ENCODE measurements at regions not wholly inside any gene's neighbourhood (a gene's known extent, or its start where the extent isn't known, plus 50 kb on each side); places are given as distances from the start of the nearest gene placed in this dataset.

DNA sequence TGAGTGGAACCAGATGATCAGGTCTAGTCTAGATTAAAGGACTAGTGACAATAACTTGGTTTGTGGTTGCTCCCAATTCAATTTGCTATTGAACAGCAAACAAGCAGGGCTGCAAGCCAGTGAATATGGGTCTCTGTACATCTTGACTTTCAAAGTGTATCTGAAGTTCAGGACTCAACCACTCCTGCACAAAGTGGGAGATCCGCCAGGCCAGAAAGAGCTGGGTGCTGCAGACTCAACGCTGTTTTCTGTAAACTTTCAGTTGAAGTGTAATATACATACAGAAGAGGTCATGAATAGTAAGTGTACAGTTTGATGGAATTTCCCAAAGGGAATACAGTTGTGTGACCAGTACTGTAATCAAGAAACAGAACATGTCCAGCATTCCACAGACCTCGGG, 416.6 kb downstream of the RPS24 start:
- Histone ChIP-seq H3K27me3 (replicated peaks in 1 of 4; ENCODE audit: control extremely low read depth in 1 of 4, control insufficient read depth in 3 of 4, insufficient read depth in 4 of 4, low read length in 3 of 4) (peaks cover 0 to 6% (median 0%) of the 10 kb centered on the region in 4 experiments), H3K4me3 (ENCODE audit: control extremely low read depth in 1 of 5, extremely low read depth in 1 of 5, insufficient read depth in 1 of 5, low read depth in 2 of 5, low read length in 4 of 5) (no peak overlapping the region), H3K4me2 (replicated peaks; ENCODE audit: low read depth, low read length, poor library complexity, severe bottlenecking) (no peak overlapping the region), H3K27ac (ENCODE audit: low read length in 2 of 2) (no peak overlapping the region), H3K9me3 (ENCODE audit: control extremely low read depth in 1 of 3, control insufficient read depth in 2 of 3, insufficient read depth in 1 of 3, low read length in 2 of 3) (peaks cover 0 to 4% (median 0%) of the 10 kb centered on the region in 3 donors), H2AFZ (ENCODE audit: insufficient read depth, low read depth, low read length, poor library complexity, severe bottlenecking) (no peak overlapping the region), H4K20me1 (ENCODE audit: control insufficient read depth, insufficient read depth, low read length, poor library complexity, severe bottlenecking) (no peaks in the 10 kb centered on the region), H3K4me1 (ENCODE audit: control insufficient read depth in 2 of 2, insufficient read depth in 2 of 2, low read length in 2 of 2) (no peaks in the 10 kb centered on the region), H3K79me2 (ENCODE audit: control insufficient read depth, insufficient read depth, low read length) (no peaks in the 10 kb centered on the region), H3K36me3 (replicated peaks in 1 of 2; ENCODE audit: control extremely low read depth in 1 of 2, control insufficient read depth in 1 of 2, extremely low read depth in 1 of 2, insufficient read depth in 2 of 2, low read length in 1 of 2) (no peaks in the 10 kb centered on the region), H3K9ac (ENCODE audit: low read length) (no peak overlapping the region)
- H3K4me3 Mint-ChIP-seq: no peak overlapping the region
- intact Hi-C loops (cut with micrococcal nuclease): no loop called here
- ChIA-PET CTCF (no interaction called here), POLR2A (no interaction called here)
- DNase-seq (no peak), ATAC-seq (ENCODE audit: low read depth) (no peak)
- H3K9me3 Mint-ChIP-seq (ENCODE audit: insufficient read depth): no peaks in the 10 kb centered on the region
- peaks cover 26% of the 10 kb centered on the region for H3K27me3 Mint-ChIP-seq
- TF ChIP-seq EZH2 (IDR thresholded peaks at IDR 0.05; ENCODE audit: borderline replicate concordance, insufficient read depth, low read depth, low read length, poor library complexity, severe bottlenecking): no peak
- TF ChIP-seq, protein P1, sequence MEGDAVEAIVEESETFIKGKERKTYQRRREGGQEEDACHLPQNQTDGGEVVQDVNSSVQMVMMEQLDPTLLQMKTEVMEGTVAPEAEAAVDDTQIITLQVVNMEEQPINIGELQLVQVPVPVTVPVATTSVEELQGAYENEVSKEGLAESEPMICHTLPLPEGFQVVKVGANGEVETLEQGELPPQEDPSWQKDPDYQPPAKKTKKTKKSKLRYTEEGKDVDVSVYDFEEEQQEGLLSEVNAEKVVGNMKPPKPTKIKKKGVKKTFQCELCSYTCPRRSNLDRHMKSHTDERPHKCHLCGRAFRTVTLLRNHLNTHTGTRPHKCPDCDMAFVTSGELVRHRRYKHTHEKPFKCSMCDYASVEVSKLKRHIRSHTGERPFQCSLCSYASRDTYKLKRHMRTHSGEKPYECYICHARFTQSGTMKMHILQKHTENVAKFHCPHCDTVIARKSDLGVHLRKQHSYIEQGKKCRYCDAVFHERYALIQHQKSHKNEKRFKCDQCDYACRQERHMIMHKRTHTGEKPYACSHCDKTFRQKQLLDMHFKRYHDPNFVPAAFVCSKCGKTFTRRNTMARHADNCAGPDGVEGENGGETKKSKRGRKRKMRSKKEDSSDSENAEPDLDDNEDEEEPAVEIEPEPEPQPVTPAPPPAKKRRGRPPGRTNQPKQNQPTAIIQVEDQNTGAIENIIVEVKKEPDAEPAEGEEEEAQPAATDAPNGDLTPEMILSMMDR (IDR thresholded peaks at IDR 0.05): no peak
- no peak overlapping the region for H3K27ac Mint-ChIP-seq
- WGBS (ENCODE audit: insufficient coverage): 79% methylated on average over 2 of the region's 3 CpGs
- H3K4me1 Mint-ChIP-seq: no peaks in the 10 kb centered on the region

DNA sequence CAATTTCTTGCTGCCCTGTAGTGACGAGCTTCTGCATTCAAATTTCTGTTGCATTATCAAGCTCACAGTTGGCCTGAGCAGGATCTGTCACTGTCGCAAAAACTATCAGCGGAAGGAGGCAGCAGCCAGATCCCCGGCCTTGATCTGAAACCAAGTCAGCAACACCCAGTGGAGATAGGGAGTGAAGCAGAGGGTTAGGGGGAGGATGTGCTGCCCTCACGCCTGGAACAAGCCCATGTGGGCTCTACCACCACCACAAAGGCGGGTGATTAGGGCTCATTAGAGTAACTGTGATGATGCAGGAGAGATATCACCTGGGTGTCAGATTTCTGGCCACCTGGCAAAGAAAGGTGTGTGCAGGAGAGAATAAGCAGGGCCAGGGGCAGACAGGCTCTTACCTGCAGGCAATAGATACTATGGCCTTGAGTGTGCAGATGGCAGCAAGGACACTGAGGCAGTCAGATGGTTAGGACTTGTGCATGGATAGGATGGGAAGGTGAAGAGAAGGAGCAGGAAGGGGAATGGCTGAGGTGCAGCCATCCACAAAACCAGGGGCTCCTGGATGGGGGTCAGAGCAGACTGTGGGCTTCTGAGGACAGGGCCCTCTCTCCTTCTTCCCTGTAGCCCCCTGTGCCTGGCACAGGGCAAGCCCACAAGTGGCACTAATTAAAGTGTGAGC, 417.3 kb downstream of the RPS24 start:
- Mint-ChIP-seq H3K9me3 (ENCODE audit: insufficient read depth) (no peaks in the 10 kb centered on the region), H3K4me1 (no peaks in the 10 kb centered on the region), H3K27ac (no peak overlapping the region), H3K4me3 (no peak overlapping the region), H3K27me3 (peaks cover 23% of the 10 kb centered on the region)
- Histone ChIP-seq H3K4me3 (ENCODE audit: control extremely low read depth in 1 of 5, extremely low read depth in 1 of 5, insufficient read depth in 1 of 5, low read depth in 2 of 5, low read length in 4 of 5) (no peak overlapping the region), H3K9me3 (ENCODE audit: control extremely low read depth in 1 of 3, control insufficient read depth in 2 of 3, insufficient read depth in 1 of 3, low read length in 2 of 3) (peaks cover 0 to 4% (median 0%) of the 10 kb centered on the region in 3 donors), H2AFZ (ENCODE audit: insufficient read depth, low read depth, low read length, poor library complexity, severe bottlenecking) (no peak overlapping the region), H3K27me3 (replicated peaks in 1 of 4; ENCODE audit: control extremely low read depth in 1 of 4, control insufficient read depth in 3 of 4, insufficient read depth in 4 of 4, low read length in 3 of 4) (peaks cover 0 to 6% (median 0%) of the 10 kb centered on the region in 4 experiments), H3K4me1 (ENCODE audit: control insufficient read depth in 2 of 2, insufficient read depth in 2 of 2, low read length in 2 of 2) (no peaks in the 10 kb centered on the region), H3K27ac (ENCODE audit: low read length in 2 of 2) (no peak overlapping the region), H4K20me1 (ENCODE audit: control insufficient read depth, insufficient read depth, low read length, poor library complexity, severe bottlenecking) (no peaks in the 10 kb centered on the region), H3K79me2 (ENCODE audit: control insufficient read depth, insufficient read depth, low read length) (no peaks in the 10 kb centered on the region), H3K4me2 (replicated peaks; ENCODE audit: low read depth, low read length, poor library complexity, severe bottlenecking) (no peak overlapping the region), H3K36me3 (replicated peaks in 1 of 2; ENCODE audit: control extremely low read depth in 1 of 2, control insufficient read depth in 1 of 2, extremely low read depth in 1 of 2, insufficient read depth in 2 of 2, low read length in 1 of 2) (no peaks in the 10 kb centered on the region), H3K9ac (ENCODE audit: low read length) (no peak overlapping the region)
- ATAC-seq (ENCODE audit: low read depth) (no peak), DNase-seq (no peak)
- CTCF ChIA-PET: no interaction called here
- intact Hi-C loops (cut with micrococcal nuclease): no loop called here
- POLR2A ChIA-PET: no interaction called here
- WGBS (ENCODE audit: insufficient coverage): 89% methylated on average over 6 of the region's 6 CpGs
- TF ChIP-seq, protein P1 (IDR thresholded peaks at IDR 0.05): no peak
- no peak for TF ChIP-seq EZH2 (IDR thresholded peaks at IDR 0.05; ENCODE audit: borderline replicate concordance, insufficient read depth, low read depth, low read length, poor library complexity, severe bottlenecking)
